Keratinocyte (primary cell): ENCODE measurements at regions not wholly inside any gene's neighbourhood (a gene's known extent, or its start where the extent isn't known, plus 50 kb on each side); places are given as distances from the start of the nearest gene placed in this dataset.

ENCODE experiments used
- DNase-seq: peaks from one replicate; pipeline ENCODE4 v3.0.0-alpha.2; 2011; ENCODE audit warnings: low read depth, missing footprints, low spot score
- FAIRE-seq: peaks from 2 replicates; lab custom pipeline; 2011; peaks lifted over from hg19 to GRCh38; lab: Jason Lieb, UNC
- H2AFZ ChIP-seq: 2 replicates; pipeline ENCODE4 v1.6.0; 2012; ENCODE audit warnings: low read length, control low read depth, inconsistent platforms; ENCODE audit not compliant: control insufficient read depth
- H3K27ac ChIP-seq: 2 replicates; pipeline ENCODE4 v1.5.1; 2011; ENCODE audit warnings: low read length; ENCODE audit not compliant: control insufficient read depth, insufficient read depth
- H3K27me3 ChIP-seq: 3 replicates; pipeline ENCODE4 v1.6.0; 2011; ENCODE audit warnings: low read length; ENCODE audit not compliant: control insufficient read depth, insufficient read depth; ENCODE audit errors: extremely low read depth
- H3K36me3 ChIP-seq, 2 experiments: 2 replicates in 1 of 2; 3 replicates in 1 of 2; pipeline ENCODE4 v1.5.1; 2011; ENCODE audit warnings: low read length in 2 of 2, mild to moderate bottlenecking in 1 of 2; ENCODE audit not compliant: control insufficient read depth in 2 of 2, insufficient read depth in 2 of 2; ENCODE audit errors: extremely low read depth in 1 of 2
- H3K4me1 ChIP-seq: 3 replicates; pipeline ENCODE4 v1.5.1; 2011; ENCODE audit warnings: low read length; ENCODE audit not compliant: control insufficient read depth, insufficient read depth; ENCODE audit errors: extremely low read depth
- H3K4me2 ChIP-seq: 3 replicates; pipeline ENCODE4 v1.6.0; 2011; ENCODE audit warnings: low read depth, low read length; ENCODE audit not compliant: control insufficient read depth, insufficient read depth; ENCODE audit errors: extremely low read depth
- H3K4me3 ChIP-seq, 3 experiments: fragments of 200-600 bp in 1 of 3; sonication (generic) in 1 of 3; 2 replicates in 2 of 3; 3 replicates in 1 of 3; pipeline ENCODE4 v1.5.1; 2011 to 2016; ENCODE audit warnings: low read length in 3 of 3, mild to moderate bottlenecking in 3 of 3, control low read depth in 2 of 3, inconsistent platforms in 1 of 3, low read depth in 1 of 3, mixed read lengths in 1 of 3, mixed run types in 1 of 3, moderate library complexity in 1 of 3; ENCODE audit not compliant: control insufficient read depth in 2 of 3, insufficient read depth in 2 of 3; ENCODE audit errors: extremely low read depth in 1 of 3
- H3K79me2 ChIP-seq: 2 replicates; pipeline ENCODE4 v1.6.0; 2012; ENCODE audit warnings: low read length; ENCODE audit not compliant: control insufficient read depth, insufficient read depth
- H3K9ac ChIP-seq: 3 replicates; pipeline ENCODE4 v1.6.0; 2011; ENCODE audit warnings: low read length; ENCODE audit not compliant: control insufficient read depth, insufficient read depth; ENCODE audit errors: extremely low read depth
- H3K9me1 ChIP-seq: 3 replicates; pipeline ENCODE4 v1.6.0; 2011; ENCODE audit warnings: low read length; ENCODE audit not compliant: control insufficient read depth, insufficient read depth; ENCODE audit errors: extremely low read depth
- H3K9me3 ChIP-seq: 2 replicates; pipeline ENCODE4 v1.5.1; 2012; ENCODE audit warnings: low read depth, low read length; ENCODE audit not compliant: control insufficient read depth
- H4K20me1 ChIP-seq: 3 replicates; pipeline ENCODE4 v1.6.0; 2011; ENCODE audit warnings: low read length; ENCODE audit not compliant: control insufficient read depth, insufficient read depth; ENCODE audit errors: extremely low read depth
- EZH2 ChIP-seq: IDR thresholded peaks from one replicate; pipeline ENCODE4 v1.6.1; 2012; ENCODE audit warnings: inconsistent platforms, mild to moderate bottlenecking, low read length, moderate library complexity
- dilution Hi-C: fragments of 300-500 bp; cut with MboI; formaldehyde crosslinking; loops from one replicate; pipeline ENCODE4 v1.7.0; 2020; ENCODE audit warnings: low sequenced_read_pairs; ENCODE audit not compliant: extremely low pct_ligation_motif_present
- TF ChIP-seq, protein P1 (sequence below), 3 experiments: IDR thresholded peaks in 1 of 3; conservative IDR thresholded peaks in 1 of 3; optimal IDR thresholded peaks in 1 of 3; 2 replicates in 2 of 3; 3 replicates in 1 of 3; pipeline versions ENCODE3 to v1.5.1; 2011; ENCODE audit warnings: low read length in 3 of 3, mild to moderate bottlenecking in 3 of 3, moderate library complexity in 2 of 3, control low read depth in 1 of 3, inconsistent platforms in 1 of 3; ENCODE audit not compliant: insufficient read depth in 2 of 3; ENCODE audit errors: extremely low read depth in 1 of 3

DNA sequence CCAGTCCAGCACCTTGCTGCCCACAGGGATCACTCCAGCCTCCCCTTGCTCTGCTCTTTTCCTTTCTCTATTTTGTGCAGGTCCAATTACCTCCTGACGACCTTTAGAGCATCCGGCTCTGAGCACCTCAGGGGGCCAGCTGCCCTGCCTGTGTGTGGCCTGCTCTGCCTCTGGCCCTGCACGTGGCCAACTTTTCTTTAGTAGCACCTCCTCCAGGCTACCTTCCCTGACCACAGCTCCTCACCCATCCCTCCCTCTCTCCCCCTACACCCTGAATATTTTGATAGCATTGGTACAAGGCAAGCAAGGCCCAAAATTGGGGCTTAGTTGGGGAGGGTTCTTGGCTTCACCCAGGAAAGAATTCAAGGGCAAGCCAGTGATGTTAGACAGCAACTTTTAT, 66.9 kb upstream of the PRR20G start:
- no peak for TF ChIP-seq EZH2
- TF ChIP-seq, protein P1, sequence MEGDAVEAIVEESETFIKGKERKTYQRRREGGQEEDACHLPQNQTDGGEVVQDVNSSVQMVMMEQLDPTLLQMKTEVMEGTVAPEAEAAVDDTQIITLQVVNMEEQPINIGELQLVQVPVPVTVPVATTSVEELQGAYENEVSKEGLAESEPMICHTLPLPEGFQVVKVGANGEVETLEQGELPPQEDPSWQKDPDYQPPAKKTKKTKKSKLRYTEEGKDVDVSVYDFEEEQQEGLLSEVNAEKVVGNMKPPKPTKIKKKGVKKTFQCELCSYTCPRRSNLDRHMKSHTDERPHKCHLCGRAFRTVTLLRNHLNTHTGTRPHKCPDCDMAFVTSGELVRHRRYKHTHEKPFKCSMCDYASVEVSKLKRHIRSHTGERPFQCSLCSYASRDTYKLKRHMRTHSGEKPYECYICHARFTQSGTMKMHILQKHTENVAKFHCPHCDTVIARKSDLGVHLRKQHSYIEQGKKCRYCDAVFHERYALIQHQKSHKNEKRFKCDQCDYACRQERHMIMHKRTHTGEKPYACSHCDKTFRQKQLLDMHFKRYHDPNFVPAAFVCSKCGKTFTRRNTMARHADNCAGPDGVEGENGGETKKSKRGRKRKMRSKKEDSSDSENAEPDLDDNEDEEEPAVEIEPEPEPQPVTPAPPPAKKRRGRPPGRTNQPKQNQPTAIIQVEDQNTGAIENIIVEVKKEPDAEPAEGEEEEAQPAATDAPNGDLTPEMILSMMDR (optimal IDR thresholded peaks at IDR 0.05 in 1 of 3, IDR thresholded peaks at IDR 0.05 in 1 of 3, conservative IDR thresholded peaks at IDR 0.05 in 1 of 3; ENCODE audit: extremely low read depth in 1 of 3, insufficient read depth in 2 of 3, low read length in 3 of 3): no peak
- dilution Hi-C loops: no loop called here
- Histone ChIP-seq H3K36me3 (no peaks in the 10 kb centered on the region), H3K27me3 (peaks cover 31% of the 10 kb centered on the region), H3K79me2 (no peaks in the 10 kb centered on the region), H3K9ac (no peak overlapping the region), H4K20me1 (no peaks in the 10 kb centered on the region), H3K27ac (no peak overlapping the region), H2AFZ (no peak overlapping the region), H3K9me1 (no peaks in the 10 kb centered on the region), H3K4me2 (no peak overlapping the region), H3K4me3 (no peak overlapping the region), H3K4me1 (no peaks in the 10 kb centered on the region), H3K9me3 (peaks cover 4% of the 10 kb centered on the region)
- no peak for FAIRE-seq
- DNase-seq: no peak

- H3K27ac ChIP-seq: no peak overlapping the region
- H3K36me3 ChIP-seq: no peaks in the 10 kb centered on the region
- DNase-seq (no peak), FAIRE-seq (no peak)
- H4K20me1 ChIP-seq: no peaks in the 10 kb centered on the region
- dilution Hi-C loops: no loop called here
- H3K9me3 ChIP-seq: peaks cover 4% of the 10 kb centered on the region
- H2AFZ ChIP-seq: no peak overlapping the region
- H3K9ac ChIP-seq: no peak overlapping the region
- no peaks in the 10 kb centered on the region for H3K4me1 ChIP-seq
- no peaks in the 10 kb centered on the region for H3K9me1 ChIP-seq
- H3K4me2 ChIP-seq: no peak overlapping the region
- TF ChIP-seq EZH2: no peak
- TF ChIP-seq, protein P1 (optimal IDR thresholded peaks at IDR 0.05 in 1 of 3, IDR thresholded peaks at IDR 0.05 in 1 of 3, conservative IDR thresholded peaks at IDR 0.05 in 1 of 3; ENCODE audit: extremely low read depth in 1 of 3, insufficient read depth in 2 of 3, low read length in 3 of 3): no peak
- no peak overlapping the region for H3K4me3 ChIP-seq
- no peaks in the 10 kb centered on the region for H3K79me2 ChIP-seq
- H3K27me3 ChIP-seq: peaks cover 36% of the 10 kb centered on the region
These were observed 64.8 kb upstream of the PRR20G start for GRCh38 chr3:127352612-127353011.
